Lower leg skin (tissue), 4 donors: ENCODE measurements at regions not wholly inside any gene's neighbourhood (a gene's known extent, or its start where the extent isn't known, plus 50 kb on each side); places are given as distances from the start of the nearest gene placed in this dataset.

Source experiments
- DNase-seq, 2 donors: peaks; one replicate each; pipeline ENCODE4 v3.0.0-alpha.2; 2019; ENCODE audit warnings: low spot score in 2 of 2
- H3K4me3 ChIP-seq: fragments of 200-600 bp; sonication (generic); 2 replicates; pipeline ENCODE4 v1.5.1; 2017; ENCODE audit warnings: mild to moderate bottlenecking, low read depth; ENCODE audit not compliant: poor library complexity, severe bottlenecking
- CTCF ChIP-seq, 3 donors: fragments of 450-650 bp; IDR thresholded peaks; one replicate each; pipeline ENCODE4 v1.5.1; 2016; ENCODE audit warnings: antibody characterized with exemption in 3 of 3, mild to moderate bottlenecking in 3 of 3, moderate library complexity in 2 of 3
- POLR2A ChIP-seq, 2 donors: fragments of 450-650 bp; IDR thresholded peaks; one replicate each; pipeline ENCODE4 v1.6.1; 2016 to 2017; ENCODE audit warnings: antibody characterized with exemption in 2 of 2, mild to moderate bottlenecking in 1 of 2, moderate library complexity in 1 of 2
- WGBS, 2 donors: methylation state at CpG; one replicate each; pipeline ENCODE4 v1.1.5; 2018; 5-methylcytosine and 5-hydroxymethylcytosine counted together
- intact Hi-C: fragments of 100-400 bp; cut with DNase I; formaldehyde crosslinking; loops from one replicate; pipeline ENCODE4 v1.15.0; 2023; ENCODE audit warnings: low total_unique reads

GRCh38 chr9:81758123-81758797, 68.9 kb upstream of the TLE1 start:
- DNase-seq: no peak
- intact Hi-C loops: no loop called here
- no peak overlapping the region for H3K4me3 ChIP-seq
- 52 to 87% methylated on average over 3 of the region's 3 CpGs for WGBS, 2 donors
- no peak for TF ChIP-seq CTCF (IDR thresholded peaks at IDR 0.05)
- no peak for TF ChIP-seq POLR2A (IDR thresholded peaks at IDR 0.05)

- intact Hi-C loops: no loop called here
- no peak for DNase-seq
- no peak for TF ChIP-seq CTCF (IDR thresholded peaks at IDR 0.05)
- TF ChIP-seq POLR2A (IDR thresholded peaks at IDR 0.05): no peak
- 66 to 76% methylated on average over 5 of the region's 5 CpGs for WGBS, 2 donors
- no peak overlapping the region for H3K4me3 ChIP-seq
Observed at GRCh38 chr9:81759680-81760215, 70.4 kb upstream of the TLE1 start.

- TF ChIP-seq POLR2A (IDR thresholded peaks at IDR 0.05) (no peak), CTCF (IDR thresholded peaks at IDR 0.05) (no peak)
- H3K4me3 ChIP-seq: no peak overlapping the region
- intact Hi-C loops: no loop called here
- no peak for DNase-seq
Observed at GRCh38 chr9:81767921-81768320, 78.6 kb upstream of the TLE1 start.

- no peak overlapping the region for H3K4me3 ChIP-seq
- intact Hi-C loops: no loop called here
- no peak for TF ChIP-seq CTCF (IDR thresholded peaks at IDR 0.05)
- no peak for TF ChIP-seq POLR2A (IDR thresholded peaks at IDR 0.05)
- no peak for DNase-seq
- WGBS, 2 donors: 70 to 75% methylated on average over 4 of the region's 4 CpGs
Observed at GRCh38 chr9:81771571-81771970, 82.2 kb upstream of the TLE1 start.

- intact Hi-C loops: no loop called here
- TF ChIP-seq CTCF (IDR thresholded peaks at IDR 0.05) (no peak), POLR2A (IDR thresholded peaks at IDR 0.05) (no peak)
- no peak for DNase-seq
- no peak overlapping the region for H3K4me3 ChIP-seq
- 35 to 66% methylated on average over 1 of the region's 1 CpG for WGBS, 2 donors
Observed at GRCh38 chr9:81772144-81772543, 82.8 kb upstream of the TLE1 start.

- intact Hi-C loops: no loop called here
- WGBS, 2 donors: 65 to 74% methylated on average over 1 of the region's 1 CpG
- no peak for DNase-seq
- H3K4me3 ChIP-seq: no peak overlapping the region
- TF ChIP-seq POLR2A (IDR thresholded peaks at IDR 0.05): no peak
- no peak for TF ChIP-seq CTCF (IDR thresholded peaks at IDR 0.05)
Observed at GRCh38 chr9:81776390-81776789, 87.0 kb upstream of the TLE1 start.
